Keratinocyte (primary cell): ENCODE measurements at regions not wholly inside any gene's neighbourhood (a gene's known extent, or its start where the extent isn't known, plus 50 kb on each side); places are given as distances from the start of the nearest gene placed in this dataset.

Experiments
- DNase-seq: peaks from one replicate; pipeline ENCODE4 v3.0.0-alpha.2; 2011; ENCODE audit warnings: low read depth, missing footprints, low spot score
- FAIRE-seq: peaks from 2 replicates; lab custom pipeline; 2011; peaks lifted over from hg19 to GRCh38; lab: Jason Lieb, UNC
- H2AFZ ChIP-seq: 2 replicates; pipeline ENCODE4 v1.6.0; 2012; ENCODE audit warnings: low read length, control low read depth, inconsistent platforms; ENCODE audit not compliant: control insufficient read depth
- H3K27ac ChIP-seq: 2 replicates; pipeline ENCODE4 v1.5.1; 2011; ENCODE audit warnings: low read length; ENCODE audit not compliant: control insufficient read depth, insufficient read depth
- H3K27me3 ChIP-seq: 3 replicates; pipeline ENCODE4 v1.6.0; 2011; ENCODE audit warnings: low read length; ENCODE audit not compliant: control insufficient read depth, insufficient read depth; ENCODE audit errors: extremely low read depth
- H3K36me3 ChIP-seq, 2 experiments: 2 replicates in 1 of 2; 3 replicates in 1 of 2; pipeline ENCODE4 v1.5.1; 2011; ENCODE audit warnings: low read length in 2 of 2, mild to moderate bottlenecking in 1 of 2; ENCODE audit not compliant: control insufficient read depth in 2 of 2, insufficient read depth in 2 of 2; ENCODE audit errors: extremely low read depth in 1 of 2
- H3K4me1 ChIP-seq: 3 replicates; pipeline ENCODE4 v1.5.1; 2011; ENCODE audit warnings: low read length; ENCODE audit not compliant: control insufficient read depth, insufficient read depth; ENCODE audit errors: extremely low read depth
- H3K4me2 ChIP-seq: 3 replicates; pipeline ENCODE4 v1.6.0; 2011; ENCODE audit warnings: low read depth, low read length; ENCODE audit not compliant: control insufficient read depth, insufficient read depth; ENCODE audit errors: extremely low read depth
- H3K4me3 ChIP-seq, 3 experiments: fragments of 200-600 bp in 1 of 3; sonication (generic) in 1 of 3; 2 replicates in 2 of 3; 3 replicates in 1 of 3; pipeline ENCODE4 v1.5.1; 2011 to 2016; ENCODE audit warnings: low read length in 3 of 3, mild to moderate bottlenecking in 3 of 3, control low read depth in 2 of 3, inconsistent platforms in 1 of 3, low read depth in 1 of 3, mixed read lengths in 1 of 3, mixed run types in 1 of 3, moderate library complexity in 1 of 3; ENCODE audit not compliant: control insufficient read depth in 2 of 3, insufficient read depth in 2 of 3; ENCODE audit errors: extremely low read depth in 1 of 3
- H3K79me2 ChIP-seq: 2 replicates; pipeline ENCODE4 v1.6.0; 2012; ENCODE audit warnings: low read length; ENCODE audit not compliant: control insufficient read depth, insufficient read depth
- H3K9ac ChIP-seq: 3 replicates; pipeline ENCODE4 v1.6.0; 2011; ENCODE audit warnings: low read length; ENCODE audit not compliant: control insufficient read depth, insufficient read depth; ENCODE audit errors: extremely low read depth
- H3K9me1 ChIP-seq: 3 replicates; pipeline ENCODE4 v1.6.0; 2011; ENCODE audit warnings: low read length; ENCODE audit not compliant: control insufficient read depth, insufficient read depth; ENCODE audit errors: extremely low read depth
- H3K9me3 ChIP-seq: 2 replicates; pipeline ENCODE4 v1.5.1; 2012; ENCODE audit warnings: low read depth, low read length; ENCODE audit not compliant: control insufficient read depth
- H4K20me1 ChIP-seq: 3 replicates; pipeline ENCODE4 v1.6.0; 2011; ENCODE audit warnings: low read length; ENCODE audit not compliant: control insufficient read depth, insufficient read depth; ENCODE audit errors: extremely low read depth
- CTCF ChIP-seq, 3 experiments: IDR thresholded peaks in 1 of 3; conservative IDR thresholded peaks in 1 of 3; optimal IDR thresholded peaks in 1 of 3; 2 replicates in 2 of 3; 3 replicates in 1 of 3; pipeline versions ENCODE3 to v1.5.1; 2011; ENCODE audit warnings: low read length in 3 of 3, mild to moderate bottlenecking in 3 of 3, moderate library complexity in 2 of 3, control low read depth in 1 of 3, inconsistent platforms in 1 of 3; ENCODE audit not compliant: insufficient read depth in 2 of 3; ENCODE audit errors: extremely low read depth in 1 of 3
- EZH2 ChIP-seq: IDR thresholded peaks from one replicate; pipeline ENCODE4 v1.6.1; 2012; ENCODE audit warnings: inconsistent platforms, mild to moderate bottlenecking, low read length, moderate library complexity
- dilution Hi-C: fragments of 300-500 bp; cut with MboI; formaldehyde crosslinking; loops from one replicate; pipeline ENCODE4 v1.7.0; 2020; ENCODE audit warnings: low sequenced_read_pairs; ENCODE audit not compliant: extremely low pct_ligation_motif_present

DNA sequence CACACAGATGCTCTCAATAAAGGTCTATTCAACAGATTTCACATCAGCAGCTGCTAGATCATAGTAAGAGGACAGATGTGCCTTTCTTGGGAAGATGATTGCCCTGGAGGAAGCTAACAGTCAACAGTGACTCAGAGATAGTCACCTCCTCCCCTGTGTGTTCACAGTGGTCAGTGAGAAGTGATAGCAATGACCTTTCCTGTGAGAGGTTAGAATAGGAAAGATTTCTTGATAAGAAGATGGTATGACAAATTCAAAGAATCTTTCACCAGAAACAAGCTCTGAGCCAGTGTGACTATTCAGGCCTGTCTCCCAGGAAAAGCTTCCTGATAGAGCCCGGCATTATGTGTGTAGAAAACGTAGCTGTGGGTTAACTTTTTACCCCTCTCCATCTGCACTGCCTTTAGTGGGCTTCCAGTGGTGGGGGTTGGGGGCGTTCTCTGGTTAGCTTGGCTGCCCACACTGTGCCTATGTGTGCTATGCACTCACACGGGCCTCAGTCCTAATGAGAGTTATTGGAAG, 66.4 kb upstream of the ARHGAP5 start:
- no peak for TF ChIP-seq CTCF (optimal IDR thresholded peaks at IDR 0.05 in 1 of 3, IDR thresholded peaks at IDR 0.05 in 1 of 3, conservative IDR thresholded peaks at IDR 0.05 in 1 of 3; ENCODE audit: extremely low read depth in 1 of 3, insufficient read depth in 2 of 3, low read length in 3 of 3)
- no peak for TF ChIP-seq EZH2
- no peaks in the 10 kb centered on the region for H3K27me3 ChIP-seq
- H3K9me1 ChIP-seq: peaks cover 2% of the 10 kb centered on the region
- no peaks in the 10 kb centered on the region for H3K79me2 ChIP-seq
- no peak overlapping the region for H3K4me3 ChIP-seq
- H4K20me1 ChIP-seq: no peaks in the 10 kb centered on the region
- no peaks in the 10 kb centered on the region for H3K9me3 ChIP-seq
- peaks cover 13% of the 10 kb centered on the region for H3K4me1 ChIP-seq
- H3K27ac ChIP-seq: no peak overlapping the region
- H3K36me3 ChIP-seq: no peaks in the 10 kb centered on the region
- FAIRE-seq (peak; percentile 75), DNase-seq (no peak)
- dilution Hi-C loops: no loop called here
- H2AFZ ChIP-seq: no peak overlapping the region
- H3K9ac ChIP-seq: no peak overlapping the region
- H3K4me2 ChIP-seq: no peak overlapping the region

- Histone ChIP-seq H3K79me2 (no peaks in the 10 kb centered on the region), H3K27ac (no peak overlapping the region), H3K4me2 (no peak overlapping the region), H3K27me3 (no peaks in the 10 kb centered on the region), H3K36me3 (no peaks in the 10 kb centered on the region), H2AFZ (no peak overlapping the region), H3K9me3 (no peaks in the 10 kb centered on the region), H3K9ac (no peak overlapping the region), H3K4me3 (no peak overlapping the region), H3K9me1 (peaks cover 2% of the 10 kb centered on the region), H4K20me1 (no peaks in the 10 kb centered on the region), H3K4me1 (peaks cover 13% of the 10 kb centered on the region)
- DNase-seq: no peak
- dilution Hi-C loops: no loop called here
- FAIRE-seq: no peak
- TF ChIP-seq EZH2 (no peak), CTCF (optimal IDR thresholded peaks at IDR 0.05 in 1 of 3, IDR thresholded peaks at IDR 0.05 in 1 of 3, conservative IDR thresholded peaks at IDR 0.05 in 1 of 3; ENCODE audit: extremely low read depth in 1 of 3, insufficient read depth in 2 of 3, low read length in 3 of 3) (no peak)
Observed at GRCh38 chr14:32011225-32011624, 65.9 kb upstream of the ARHGAP5 start.
